H54 (cell line): ENCODE measurements at regions not wholly inside any gene's neighbourhood (a gene's known extent, or its start where the extent isn't known, plus 50 kb on each side); places are given as distances from the start of the nearest gene placed in this dataset.
A peak's percentile ranks its signal among the peaks of the same experiment; 100 is the strongest.

ENCODE experiments used
- DNase-seq: peaks from one replicate; pipeline ENCODE4 v3.0.0; 2011; ENCODE audit warnings: low spot score, mixed read lengths; ENCODE audit not compliant: insufficient read length
- FAIRE-seq: peaks from 3 replicates; lab custom pipeline; 2011; peaks lifted over from hg19 to GRCh38; lab: Jason Lieb, UNC
- POLR2A ChIP-seq: IDR thresholded peaks from 2 replicates; pipeline ENCODE4 v1.6.1; 2011; ENCODE audit warnings: low read depth, mild to moderate bottlenecking, low read length

DNA sequence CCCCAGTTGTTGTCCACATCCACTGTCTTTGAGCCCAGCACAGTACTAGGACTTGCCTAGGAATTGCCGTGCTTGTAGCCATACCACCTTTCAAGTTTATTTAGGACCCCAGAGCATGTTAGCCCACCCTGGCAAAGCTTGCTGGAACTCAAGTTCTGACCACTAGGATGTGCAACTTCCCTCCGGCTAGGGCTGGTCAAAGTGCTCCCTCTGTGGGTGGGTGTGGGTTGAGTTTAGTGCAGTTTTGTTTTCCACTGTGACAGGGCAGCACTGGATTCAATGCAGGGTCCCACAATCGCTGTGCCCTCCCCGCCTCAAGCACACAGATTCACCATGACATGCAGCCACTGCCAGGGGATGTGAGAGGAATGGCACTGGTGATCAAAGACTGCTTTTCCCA lies 96.0 kb downstream of the RASGEF1B start:
- no peak for TF ChIP-seq POLR2A
- DNase-seq (no peak), FAIRE-seq (no peak)

DNA sequence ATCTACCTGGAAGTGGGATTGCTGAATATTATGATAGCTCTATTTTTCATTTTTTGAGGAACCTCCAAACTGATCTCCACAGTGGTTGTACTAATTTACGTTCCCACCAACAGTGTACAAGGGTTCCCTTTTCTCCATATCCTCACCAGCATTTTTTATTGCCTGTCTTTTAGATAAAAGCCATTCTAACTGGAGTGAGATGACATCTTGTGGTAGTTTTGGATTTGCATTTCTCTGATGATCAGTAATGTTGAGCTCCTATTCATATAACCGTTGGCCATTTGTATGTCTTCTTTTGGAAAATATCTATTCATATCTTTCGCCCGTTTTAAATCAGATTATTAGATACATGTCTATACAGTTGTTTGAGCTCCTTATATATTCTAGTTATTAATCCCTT lies 101.8 kb downstream of the RASGEF1B start:
- no peak for FAIRE-seq
- no peak for TF ChIP-seq POLR2A
- DNase-seq, result no peak

DNA sequence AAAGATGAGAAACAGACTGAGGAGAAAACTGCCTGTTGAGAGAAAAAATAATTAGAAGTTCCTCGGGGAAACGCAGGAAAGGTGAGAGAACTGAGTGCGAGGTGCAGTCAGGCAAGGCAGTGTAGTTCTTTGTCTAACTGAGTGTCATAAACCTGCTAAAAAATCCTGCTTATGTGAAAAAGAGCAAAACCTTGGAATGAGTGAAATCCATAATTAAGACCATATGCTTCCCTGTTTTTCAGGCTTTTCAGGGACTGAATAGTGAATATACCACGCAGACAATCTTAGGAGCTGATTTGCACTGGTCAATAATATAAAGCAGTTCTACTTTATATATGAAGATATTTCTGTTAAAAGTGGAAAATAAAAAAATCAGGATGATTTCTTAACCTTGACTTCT lies 104.9 kb downstream of the RASGEF1B start:
- FAIRE-seq (no peak), DNase-seq (no peak)

DNA sequence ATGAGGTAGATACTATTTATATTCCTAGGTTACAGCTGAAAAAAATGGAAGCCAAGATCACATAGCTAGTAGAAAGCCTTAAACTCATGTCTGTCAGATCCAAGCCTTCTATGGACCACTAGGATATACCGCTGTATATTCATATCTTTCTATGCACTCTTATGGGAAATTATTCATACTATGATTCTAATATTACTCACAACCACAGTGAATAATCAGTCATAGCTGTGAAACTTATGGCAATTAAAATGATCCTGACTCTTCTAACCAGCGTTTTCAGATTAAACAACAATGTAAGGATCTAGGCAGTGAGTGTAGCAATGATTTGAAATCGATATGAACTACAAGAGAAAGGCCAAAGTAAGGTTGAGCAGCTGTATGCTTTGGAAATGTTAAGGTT lies 111.0 kb downstream of the RASGEF1B start:
- FAIRE-seq (no peak), DNase-seq (no peak)
- no peak for TF ChIP-seq POLR2A

More for the DNA sequence above, 104.9 kb downstream of the RASGEF1B start:
- TF ChIP-seq POLR2A, result no peak

DNA sequence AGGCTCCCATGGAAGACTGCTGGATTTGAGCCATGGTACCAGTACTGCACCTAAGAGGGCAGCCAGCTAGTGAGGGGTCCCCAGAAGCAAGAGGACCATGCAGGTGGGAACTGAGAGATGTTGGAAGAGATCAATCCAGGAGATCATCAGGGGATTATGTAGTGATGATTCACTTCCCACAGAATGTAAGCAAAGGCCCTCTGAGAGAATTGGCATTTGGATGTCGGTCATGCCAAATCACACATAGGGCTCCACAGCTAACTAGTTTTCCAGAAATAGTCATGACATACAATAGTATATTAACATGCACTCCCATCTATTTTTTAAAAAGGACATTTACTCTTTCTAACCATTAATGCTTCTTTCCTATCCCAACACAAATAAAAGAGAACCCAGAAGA lies 112.5 kb downstream of the RASGEF1B start:
- FAIRE-seq (no peak), DNase-seq (no peak)
- TF ChIP-seq POLR2A, result no peak

DNA sequence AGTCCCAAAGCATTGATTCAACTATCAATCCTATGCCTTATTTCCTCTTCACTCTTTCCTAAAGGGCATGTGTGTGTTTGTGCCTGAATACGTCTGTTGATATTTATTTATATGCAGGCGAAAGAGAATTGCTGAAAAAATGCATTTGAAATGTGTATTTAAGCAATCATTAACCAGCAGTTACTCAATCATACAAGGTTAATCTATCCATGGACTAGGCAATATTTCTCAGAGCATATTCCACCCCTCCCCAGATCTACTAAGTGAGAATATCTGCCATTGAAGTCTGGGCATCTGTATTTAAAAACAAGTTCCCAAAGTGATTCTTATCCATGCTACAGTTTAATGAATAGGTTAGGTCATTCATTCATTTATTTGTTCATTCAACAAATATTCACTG lies 113.6 kb downstream of the RASGEF1B start:
- TF ChIP-seq POLR2A, result no peak
- no peak for FAIRE-seq
- DNase-seq, result no peak

DNA sequence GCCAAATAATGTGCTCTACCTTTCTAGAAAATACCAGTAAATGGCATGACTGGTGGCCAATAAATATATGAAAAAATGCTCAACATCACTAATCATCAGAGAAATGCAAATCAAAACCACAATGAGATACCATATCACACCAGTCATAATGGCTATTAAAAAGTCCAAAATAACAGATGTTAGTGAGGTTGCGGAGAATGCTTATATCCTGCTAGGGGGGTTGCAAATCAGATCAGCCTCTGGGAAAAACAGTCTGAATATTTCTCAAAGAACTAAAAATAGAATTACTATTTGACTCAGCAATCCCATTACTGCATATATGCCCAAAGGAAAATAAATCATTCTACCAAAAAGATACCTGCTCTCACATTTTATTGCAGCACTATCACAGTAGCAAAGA lies 115.1 kb downstream of the RASGEF1B start:
- TF ChIP-seq POLR2A, result no peak
- DNase-seq (no peak), FAIRE-seq (no peak)

DNA sequence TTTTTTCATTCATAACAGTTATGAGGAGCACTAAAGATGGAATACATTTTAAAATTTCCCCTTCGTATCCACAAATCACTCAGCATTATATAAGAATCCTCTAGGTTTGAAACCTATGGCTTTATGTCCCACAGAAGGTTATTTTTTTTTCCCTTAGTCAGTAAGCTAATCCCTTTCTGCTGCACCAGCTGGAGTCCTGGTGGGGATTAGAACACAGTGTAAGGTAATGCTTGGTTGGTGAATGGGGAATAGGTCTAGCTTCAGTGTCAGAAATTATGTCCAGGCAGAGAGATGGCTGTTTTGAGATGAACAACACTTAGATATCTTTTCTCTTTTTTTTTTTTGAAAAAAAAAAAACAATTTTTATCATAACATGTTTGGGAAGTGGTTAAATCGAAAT lies 116.6 kb downstream of the RASGEF1B start:
- DNase-seq (no peak), FAIRE-seq (no peak)
- TF ChIP-seq POLR2A, result no peak

DNA sequence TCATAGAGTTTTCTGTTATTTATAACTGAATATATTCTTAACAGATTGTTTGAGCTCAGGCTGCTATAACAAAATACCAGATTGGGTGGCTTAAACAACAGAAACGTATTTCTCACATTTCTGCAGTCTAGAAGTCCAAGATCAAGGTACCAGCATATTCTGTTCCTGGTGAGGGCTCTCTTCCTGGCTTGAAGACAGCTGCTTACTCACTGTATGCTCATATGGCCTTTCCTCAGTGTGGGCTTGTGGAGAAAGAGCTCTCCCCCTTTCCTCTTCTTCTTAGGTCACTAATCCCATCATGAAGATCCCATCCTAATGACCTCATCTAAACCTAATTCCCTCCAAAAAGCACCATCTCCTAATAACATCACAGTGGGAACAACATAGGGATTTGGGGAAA lies 117.8 kb downstream of the RASGEF1B start:
- DNase-seq (no peak), FAIRE-seq (no peak)
- TF ChIP-seq POLR2A, result no peak

DNA sequence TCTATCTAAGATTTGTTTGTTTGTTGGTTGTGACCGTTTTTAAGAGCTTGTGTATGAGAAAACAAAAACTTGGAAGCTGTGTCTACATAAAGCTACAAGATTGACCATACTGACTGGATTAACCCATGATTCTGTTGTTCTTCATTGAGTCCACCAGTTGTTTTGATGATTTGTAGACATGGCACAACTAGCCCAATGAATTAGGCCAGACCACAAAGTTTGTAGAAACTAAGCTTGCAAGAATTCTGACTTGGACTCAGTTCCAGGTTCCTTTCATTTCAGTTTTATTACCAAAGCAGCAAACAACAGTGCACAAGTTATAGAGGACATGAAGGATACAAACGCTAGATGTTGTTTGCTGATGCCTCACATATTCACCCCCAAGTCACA lies 119.3 kb downstream of the RASGEF1B start:
- no peak for TF ChIP-seq POLR2A
- no peak for DNase-seq
- no peak for FAIRE-seq

DNA sequence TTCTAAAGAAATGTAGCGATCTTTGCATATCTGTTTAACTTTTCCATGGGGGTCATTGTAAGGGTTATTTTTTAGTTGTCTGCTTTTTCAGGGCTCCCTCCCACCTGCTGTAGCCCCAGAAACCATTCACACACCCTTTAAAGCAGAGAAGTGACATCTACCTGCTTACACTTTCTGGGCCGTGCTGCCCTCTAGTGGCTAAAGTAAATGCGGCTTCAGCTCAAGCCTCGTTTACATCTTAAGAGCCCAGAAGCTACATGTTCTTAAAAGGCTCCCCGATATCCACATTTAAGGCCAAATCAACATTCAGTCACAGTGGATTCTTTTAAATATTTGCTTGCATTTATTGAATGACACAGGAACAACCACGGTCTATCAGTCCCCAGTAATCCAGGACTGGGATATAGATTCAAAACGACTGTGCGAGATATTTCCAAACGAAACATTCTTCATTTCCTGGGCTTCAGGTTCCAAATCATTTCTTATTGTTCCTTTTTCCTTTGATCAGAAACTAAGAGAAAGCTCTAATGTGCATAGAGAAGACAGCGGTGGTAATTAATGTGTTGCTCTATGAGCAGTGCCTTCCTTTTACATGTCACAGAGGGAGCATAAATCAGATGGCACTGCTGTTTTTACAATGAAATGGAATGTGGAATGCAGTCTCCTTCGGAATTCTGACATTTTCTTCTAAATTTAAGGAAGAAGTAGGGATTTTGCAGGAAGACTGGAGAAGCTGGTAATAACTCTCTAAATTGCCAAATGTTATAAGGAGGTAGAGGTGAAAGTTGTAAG lies 119.9 kb downstream of the RASGEF1B start:
- DNase-seq, result peak; percentile 4
- TF ChIP-seq POLR2A, result no peak
- no peak for FAIRE-seq

DNA sequence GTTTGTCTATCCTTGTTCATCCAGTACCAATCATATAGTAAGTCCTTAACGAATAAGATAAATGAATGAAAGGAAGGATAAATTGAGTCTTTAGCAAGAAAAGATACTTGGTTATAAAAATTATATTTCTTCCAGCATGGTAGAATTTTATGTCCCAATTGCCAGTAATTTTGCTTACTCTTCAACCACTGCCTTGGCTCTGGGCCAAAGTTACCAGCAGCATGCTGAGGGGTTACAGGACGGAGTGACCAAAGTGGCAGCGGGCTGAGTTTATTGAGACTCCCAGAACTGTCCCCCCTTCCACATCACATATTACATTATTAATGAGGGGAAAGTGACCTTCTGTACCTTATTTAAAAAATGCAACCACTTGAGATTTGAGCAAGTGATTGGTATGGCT lies 121.7 kb downstream of the RASGEF1B start:
- DNase-seq (no peak), FAIRE-seq (no peak)
- TF ChIP-seq POLR2A, result no peak

DNA sequence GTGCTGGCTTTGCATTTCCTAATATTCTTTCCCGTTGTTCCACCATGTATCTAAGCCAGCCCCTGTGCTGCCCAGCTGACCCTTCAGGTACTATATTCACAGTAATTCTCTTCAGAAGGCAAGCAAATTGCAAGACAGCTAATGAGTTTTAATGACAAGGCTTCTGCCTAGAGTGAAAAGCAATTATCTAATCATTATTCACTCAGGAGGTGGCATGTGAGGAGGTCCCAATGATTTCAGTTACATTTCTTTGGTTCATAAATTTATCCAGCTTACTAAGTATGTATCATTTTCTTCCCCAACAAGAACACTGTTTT lies 123.0 kb downstream of the RASGEF1B start:
- no peak for TF ChIP-seq POLR2A
- FAIRE-seq, result no peak
- DNase-seq, result no peak

DNA sequence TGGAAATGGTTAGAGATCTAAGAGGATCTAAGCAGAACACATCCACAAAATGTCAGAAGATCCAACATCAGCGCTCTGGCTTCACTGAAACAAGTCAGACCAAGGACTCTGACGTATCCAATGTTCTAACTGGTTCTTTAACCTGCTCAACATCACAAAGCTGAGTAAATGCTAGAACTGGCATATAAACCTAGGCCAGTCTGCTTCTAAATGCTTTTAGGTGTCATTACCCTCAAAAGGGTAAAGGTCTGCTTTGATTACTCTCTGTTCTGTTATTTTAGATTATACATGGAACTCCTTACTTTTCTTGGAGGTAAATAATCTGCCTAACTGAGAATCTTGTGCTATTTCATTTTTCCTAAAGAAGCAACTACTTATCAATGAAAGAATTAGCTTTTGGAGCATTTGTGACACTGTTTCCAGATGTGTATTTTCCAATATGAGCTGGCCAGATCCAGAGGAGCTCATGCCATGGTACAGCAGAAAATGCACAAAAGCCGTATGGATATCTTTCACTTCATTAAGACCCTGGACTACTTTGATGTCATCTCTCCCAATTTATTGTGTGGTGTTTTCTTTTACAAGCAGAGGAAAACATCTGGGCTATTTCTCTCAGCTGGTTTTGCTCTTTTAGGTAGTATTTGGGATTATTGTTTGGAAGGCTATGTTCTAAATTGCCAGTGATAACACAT lies 123.5 kb downstream of the RASGEF1B start:
- FAIRE-seq (no peak), DNase-seq (no peak)
- TF ChIP-seq POLR2A, result no peak

DNA sequence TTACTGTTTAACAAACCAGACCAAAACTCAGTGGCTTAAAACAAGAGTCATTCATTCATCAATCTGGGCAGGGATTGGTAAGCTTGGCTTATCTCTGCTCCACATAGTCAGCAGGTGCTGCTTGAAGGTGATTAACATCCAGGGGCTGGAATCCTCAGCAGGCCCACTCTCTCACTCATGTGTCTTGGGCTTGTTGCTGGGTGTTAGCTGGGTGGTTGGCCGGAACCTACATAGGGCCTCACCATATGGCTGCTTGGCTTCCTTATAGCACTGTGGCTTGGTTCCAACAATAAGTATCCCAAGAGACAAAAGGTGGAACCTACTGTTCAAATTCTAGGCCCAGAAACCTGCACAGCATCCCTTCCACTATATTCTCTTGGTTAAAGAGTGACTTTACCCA lies 125.0 kb downstream of the RASGEF1B start:
- TF ChIP-seq POLR2A, result no peak
- FAIRE-seq (no peak), DNase-seq (no peak)

DNA sequence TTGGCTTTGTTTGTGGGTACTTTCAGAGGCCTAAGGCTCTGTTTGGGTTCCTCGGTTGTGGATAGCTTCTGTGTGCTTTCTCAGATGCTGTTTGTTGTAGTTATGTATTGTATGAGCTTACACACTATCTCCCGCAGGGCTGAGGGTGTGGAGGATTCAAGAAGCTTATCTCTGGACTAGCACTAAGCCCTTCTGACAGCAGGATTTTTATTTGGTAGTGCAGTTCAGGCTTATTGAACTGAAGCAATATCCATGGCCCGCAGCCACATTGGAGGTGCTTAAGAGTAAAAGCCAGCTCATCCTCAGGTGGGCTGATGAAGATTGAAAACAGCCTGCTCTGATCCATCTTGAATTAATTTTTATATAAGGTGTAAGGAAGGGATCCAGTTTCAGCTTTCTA lies 128.2 kb downstream of the RASGEF1B start:
- FAIRE-seq, result no peak
- TF ChIP-seq POLR2A, result no peak
- no peak for DNase-seq
